Smooth muscle cell (in vitro differentiated cells): ENCODE measurements at regions not wholly inside any gene's neighbourhood (a gene's known extent, or its start where the extent isn't known, plus 50 kb on each side); places are given as distances from the start of the nearest gene placed in this dataset.

Experiments used
- DNase-seq: peaks from one replicate; lab custom pipeline; 2025; ENCODE audit not compliant: unreplicated experiment; lab: John Stamatoyannopoulos, UW
- H2AFZ ChIP-seq: fragments of 200-600 bp; sonication (generic); 2 replicates; pipeline ENCODE4 v1.6.0; 2016; ENCODE audit warnings: antibody characterized with exemption, low read depth, mild to moderate bottlenecking
- H3F3A ChIP-seq: fragments of 200-600 bp; sonication (generic); 2 replicates; pipeline ENCODE4 v1.6.0; 2017; ENCODE audit warnings: antibody characterized with exemption, low read depth
- H3K27ac ChIP-seq: fragments of 200-600 bp; sonication (generic); 2 replicates; pipeline ENCODE4 v1.5.1; 2016; ENCODE audit warnings: low read depth, mild to moderate bottlenecking
- H3K27me3 ChIP-seq: fragments of 200-600 bp; sonication (generic); 2 replicates; pipeline ENCODE4 v1.6.1; 2016; ENCODE audit warnings: low read depth, mild to moderate bottlenecking
- H3K36me3 ChIP-seq: fragments of 200-600 bp; sonication (generic); 2 replicates; pipeline ENCODE4 v1.5.1; 2016; ENCODE audit warnings: low read depth
- H3K4me1 ChIP-seq: fragments of 200-600 bp; sonication (generic); 2 replicates; pipeline ENCODE4 v1.5.1; 2016; ENCODE audit warnings: low read depth
- H3K4me2 ChIP-seq: fragments of 200-600 bp; sonication (generic); 2 replicates; pipeline ENCODE4 v1.6.0; 2016; ENCODE audit warnings: mild to moderate bottlenecking
- H3K4me3 ChIP-seq: fragments of 200-600 bp; sonication (generic); 2 replicates; pipeline ENCODE4 v1.5.1; 2016; ENCODE audit warnings: mild to moderate bottlenecking
- H3K79me2 ChIP-seq: fragments of 200-600 bp; sonication (generic); 2 replicates; pipeline ENCODE4 v1.6.0; 2016; ENCODE audit warnings: low read depth, mild to moderate bottlenecking
- H3K9ac ChIP-seq: fragments of 200-600 bp; sonication (generic); 2 replicates; pipeline ENCODE4 v1.6.0; 2016; ENCODE audit warnings: low read depth
- H3K9me3 ChIP-seq: fragments of 200-600 bp; sonication (generic); replicated peaks from 2 replicates; pipeline ENCODE4 v1.5.1; 2016; ENCODE audit warnings: low read depth
- H4K20me1 ChIP-seq: fragments of 200-600 bp; sonication (generic); 2 replicates; pipeline ENCODE4 v1.6.0; 2016; ENCODE audit warnings: low read depth
- WGBS: methylation state at CpG from one replicate; pipeline ENCODE4 v1.1.7; 2016; ENCODE audit warnings: low lambda C conversion rate; 5-methylcytosine and 5-hydroxymethylcytosine counted together
- TF ChIP-seq, protein P1 (sequence below): fragments of 200-600 bp; sonication (generic); IDR thresholded peaks from 2 replicates; pipeline ENCODE4 v1.5.1; 2017; ENCODE audit warnings: borderline replicate concordance, mild to moderate bottlenecking, antibody characterized with exemption; ENCODE audit not compliant: insufficient read depth, poor library complexity, severe bottlenecking

DNA sequence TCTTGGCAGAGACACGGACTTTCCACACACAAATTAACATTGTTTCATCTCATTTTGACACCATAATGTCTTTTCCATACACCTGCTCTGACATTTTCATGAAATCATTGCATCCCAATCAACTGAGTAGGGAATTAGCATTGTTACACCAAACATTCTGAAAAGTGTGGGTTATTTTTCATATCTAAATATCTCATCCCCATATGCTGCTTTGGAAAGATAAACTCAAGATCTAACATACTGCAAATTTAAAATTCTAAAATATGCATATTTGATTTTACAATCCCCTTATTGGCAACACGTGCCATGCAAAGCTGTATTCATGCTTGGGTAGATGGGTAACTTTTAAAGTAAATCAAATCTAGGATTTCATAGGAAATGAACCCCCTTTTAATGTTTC lies 242.9 kb downstream of the ZNF516 start:
- H3K9ac ChIP-seq: no peak overlapping the region
- no peaks in the 10 kb centered on the region for H3K79me2 ChIP-seq
- TF ChIP-seq, protein P1, sequence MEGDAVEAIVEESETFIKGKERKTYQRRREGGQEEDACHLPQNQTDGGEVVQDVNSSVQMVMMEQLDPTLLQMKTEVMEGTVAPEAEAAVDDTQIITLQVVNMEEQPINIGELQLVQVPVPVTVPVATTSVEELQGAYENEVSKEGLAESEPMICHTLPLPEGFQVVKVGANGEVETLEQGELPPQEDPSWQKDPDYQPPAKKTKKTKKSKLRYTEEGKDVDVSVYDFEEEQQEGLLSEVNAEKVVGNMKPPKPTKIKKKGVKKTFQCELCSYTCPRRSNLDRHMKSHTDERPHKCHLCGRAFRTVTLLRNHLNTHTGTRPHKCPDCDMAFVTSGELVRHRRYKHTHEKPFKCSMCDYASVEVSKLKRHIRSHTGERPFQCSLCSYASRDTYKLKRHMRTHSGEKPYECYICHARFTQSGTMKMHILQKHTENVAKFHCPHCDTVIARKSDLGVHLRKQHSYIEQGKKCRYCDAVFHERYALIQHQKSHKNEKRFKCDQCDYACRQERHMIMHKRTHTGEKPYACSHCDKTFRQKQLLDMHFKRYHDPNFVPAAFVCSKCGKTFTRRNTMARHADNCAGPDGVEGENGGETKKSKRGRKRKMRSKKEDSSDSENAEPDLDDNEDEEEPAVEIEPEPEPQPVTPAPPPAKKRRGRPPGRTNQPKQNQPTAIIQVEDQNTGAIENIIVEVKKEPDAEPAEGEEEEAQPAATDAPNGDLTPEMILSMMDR: no peak
- DNase-seq: no peak
- H3K27me3 ChIP-seq: no peaks in the 10 kb centered on the region
- no peaks in the 10 kb centered on the region for H3K4me1 ChIP-seq
- WGBS: 84% methylated on average over 2 of the region's 2 CpGs
- H3K4me3 ChIP-seq: no peak overlapping the region
- H3K4me2 ChIP-seq: no peak overlapping the region
- no peaks in the 10 kb centered on the region for H3K36me3 ChIP-seq
- H3K27ac ChIP-seq: no peak overlapping the region
- no peaks in the 10 kb centered on the region for H4K20me1 ChIP-seq
- no peaks in the 10 kb centered on the region for H3K9me3 ChIP-seq
- no peaks in the 10 kb centered on the region for H3F3A ChIP-seq
- H2AFZ ChIP-seq: no peak overlapping the region

DNA sequence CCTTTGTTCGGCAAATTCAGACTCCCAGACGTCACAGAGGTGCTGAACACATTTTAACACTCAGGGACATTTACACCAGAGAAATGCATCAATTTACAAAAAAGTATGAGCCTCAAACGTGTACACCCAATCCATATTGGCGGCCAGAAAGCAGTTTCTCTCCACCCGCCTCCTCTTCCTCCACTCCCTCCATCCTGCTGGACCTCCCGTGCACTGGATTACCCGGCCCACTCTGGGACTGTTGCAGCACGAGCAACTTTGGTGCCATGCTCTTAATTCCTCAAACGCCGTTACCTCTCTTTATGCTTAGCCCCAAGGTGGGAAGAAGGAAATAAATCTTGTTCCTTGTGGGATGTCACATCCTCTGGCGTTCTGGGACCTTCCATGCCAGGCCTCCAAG lies 243.4 kb downstream of the ZNF516 start:
- Histone ChIP-seq H3K4me2 (no peak overlapping the region), H3K4me3 (no peak overlapping the region), H2AFZ (no peak overlapping the region), H3K9me3 (no peaks in the 10 kb centered on the region), H3K79me2 (no peaks in the 10 kb centered on the region), H3K27me3 (no peaks in the 10 kb centered on the region), H3K36me3 (no peaks in the 10 kb centered on the region), H4K20me1 (no peaks in the 10 kb centered on the region), H3K9ac (no peak overlapping the region), H3F3A (no peaks in the 10 kb centered on the region), H3K27ac (no peak overlapping the region), H3K4me1 (no peaks in the 10 kb centered on the region)
- WGBS: 74% methylated on average over 11 of the region's 11 CpGs
- no peak for DNase-seq
- TF ChIP-seq, protein P1: no peak

DNA sequence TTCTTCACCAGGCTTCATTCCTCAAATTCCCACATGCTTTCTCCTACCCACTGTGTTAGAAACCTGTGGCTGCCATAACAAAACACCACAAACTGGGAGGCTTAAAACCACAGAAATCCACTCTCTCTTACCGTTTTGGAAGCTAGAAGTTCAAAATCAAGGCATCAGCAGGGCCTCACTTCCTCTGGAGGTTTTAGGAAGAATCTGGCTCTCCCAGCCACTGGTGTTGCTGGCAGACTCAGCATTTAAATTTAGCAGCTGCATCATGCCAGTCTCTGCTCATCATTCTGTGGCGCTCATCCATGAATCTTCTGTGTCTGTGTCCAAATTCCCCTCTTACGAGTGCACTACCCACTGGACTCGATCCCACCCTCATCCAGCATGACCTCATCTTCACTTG lies 248.5 kb downstream of the ZNF516 start:
- no peaks in the 10 kb centered on the region for H3K4me1 ChIP-seq

DNA sequence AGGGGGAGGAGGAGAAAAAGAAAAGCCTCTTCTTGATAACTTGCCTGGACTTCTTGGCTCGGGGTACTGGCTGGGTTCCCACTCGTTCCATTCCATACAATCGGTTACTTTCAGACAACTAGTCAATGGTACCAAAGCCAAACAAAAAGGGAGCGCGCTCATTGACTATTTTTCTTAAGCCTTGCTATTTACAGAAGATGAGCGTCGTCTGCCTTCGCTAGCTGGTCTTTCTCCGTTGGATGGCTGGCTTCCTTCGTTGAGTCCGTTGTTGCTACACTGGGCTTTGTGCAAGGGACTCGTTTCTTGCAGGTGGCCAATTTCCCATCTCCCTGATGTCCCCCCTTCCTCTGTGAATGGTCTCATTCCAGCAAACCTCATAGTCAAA lies 260.4 kb downstream of the ZNF516 start:
- no peaks in the 10 kb centered on the region for H3K36me3 ChIP-seq

More for the DNA sequence above, 248.5 kb downstream of the ZNF516 start:
- TF ChIP-seq, protein P1: no peak
- 65% methylated on average over 4 of the region's 4 CpGs for WGBS
- Histone ChIP-seq H3K36me3 (no peaks in the 10 kb centered on the region), H3K79me2 (no peaks in the 10 kb centered on the region), H4K20me1 (no peaks in the 10 kb centered on the region), H3K27ac (no peak overlapping the region), H3K9ac (no peak overlapping the region), H3K4me2 (no peak overlapping the region), H3K9me3 (no peaks in the 10 kb centered on the region), H2AFZ (no peak overlapping the region), H3F3A (no peaks in the 10 kb centered on the region), H3K27me3 (no peaks in the 10 kb centered on the region), H3K4me3 (no peak overlapping the region)
- DNase-seq: no peak

More for the DNA sequence above, 260.4 kb downstream of the ZNF516 start:
- Histone ChIP-seq H4K20me1 (no peaks in the 10 kb centered on the region), H2AFZ (no peak overlapping the region), H3K9ac (no peak overlapping the region), H3K9me3 (no peaks in the 10 kb centered on the region), H3F3A (no peaks in the 10 kb centered on the region), H3K27me3 (no peaks in the 10 kb centered on the region), H3K4me2 (no peak overlapping the region), H3K27ac (no peak overlapping the region), H3K4me1 (no peaks in the 10 kb centered on the region), H3K79me2 (no peaks in the 10 kb centered on the region), H3K4me3 (no peak overlapping the region)
- DNase-seq: no peak
- TF ChIP-seq, protein P1: no peak
- 97% methylated on average over 12 of the region's 12 CpGs for WGBS
